Stomach (tissue), 8 donors: ENCODE measurements at regions not wholly inside any gene's neighbourhood (a gene's known extent, or its start where the extent isn't known, plus 50 kb on each side); places are given as distances from the start of the nearest gene placed in this dataset.
A peak's percentile ranks its signal among the peaks of the same experiment; 100 is the strongest.

Experiments
- DNase-seq, 2 donors: peaks; one replicate each; pipeline versions ENCODE4 v3.0.0 to v3.0.0-alpha.2; 2013 to 2019
- H3K27ac ChIP-seq, 5 donors: fragments of 200-600 bp in 4 of 5; sonication (generic) in 4 of 5; one replicate each; pipeline ENCODE4 v1.5.1; 2013 to 2019; ENCODE audit warnings: mild to moderate bottlenecking in 1 of 5, moderate library complexity in 1 of 5
- H3K27me3 ChIP-seq, 3 donors: fragments of 200-600 bp; sonication (generic); one replicate each; pipeline ENCODE4 v1.5.1; 2017 to 2019; ENCODE audit warnings: mixed run types in 1 of 3
- H3K36me3 ChIP-seq, 4 donors: fragments of 200-600 bp; sonication (generic); 1 replicate in 3 of 4; 2 replicates in 1 of 4; pipeline ENCODE4 v1.5.1; 2016 to 2019
- H3K4me1 ChIP-seq, 4 donors: fragments of 200-600 bp; sonication (generic); one replicate each; pipeline ENCODE4 v1.5.1; 2016 to 2019
- H3K4me3 ChIP-seq, 4 donors: fragments of 200-600 bp; sonication (generic) in 3 of 4; one replicate each; pipeline ENCODE4 v1.5.1; 2016 to 2019; ENCODE audit warnings: mild to moderate bottlenecking in 1 of 4
- H3K9me3 ChIP-seq, 4 donors: fragments of 200-600 bp; sonication (generic); one replicate each; pipeline ENCODE4 v1.5.1; 2016 to 2019
- CTCF ChIP-seq, 7 experiments: fragments of 450-650 bp in 4 of 7; fragments of 200-600 bp in 3 of 7; sonication (generic) in 3 of 7; IDR thresholded peaks; one replicate each; pipeline ENCODE4 v1.5.1; 2016 to 2019; ENCODE audit warnings: antibody characterized with exemption in 7 of 7, control low read depth in 2 of 7, mild to moderate bottlenecking in 1 of 7
- EP300 ChIP-seq: sonication (generic); formaldehyde crosslinking; IDR thresholded peaks from one replicate; pipeline ENCODE4 v1.6.1; 2017; ENCODE audit warnings: antibody characterized with exemption
- POLR2A ChIP-seq, 4 donors: fragments of 450-650 bp; IDR thresholded peaks; one replicate each; pipeline ENCODE4 v1.6.1; 2016; ENCODE audit warnings: antibody characterized with exemption in 4 of 4, control low read depth in 2 of 4, mild to moderate bottlenecking in 1 of 4, moderate library complexity in 1 of 4
- POLR2AphosphoS5 ChIP-seq, 3 donors: sonication (generic); formaldehyde crosslinking; IDR thresholded peaks; one replicate each; pipeline ENCODE4 v1.6.1; 2016; ENCODE audit warnings: antibody characterized with exemption in 3 of 3
- WGBS, 5 donors: extraction: QIAGEN DNeasy Blood & Tissue Kit in 3 of 5; methylation state at CpG; one replicate each; pipeline versions ENCODE4 v1.1.5 to v1.1.7; 2013 to 2018; 5-methylcytosine and 5-hydroxymethylcytosine counted together
- intact Hi-C: fragments of 100-400 bp; cut with DNase I; formaldehyde crosslinking; loops from one replicate; pipeline ENCODE4 v1.15.1; 2023; ENCODE audit warnings: low total_unique reads
- donor health status: healthy with polysubstance abuse.
- donor health status: Bipolar disorder and iron deficiency.
- donor health status: healthy.

- Histone ChIP-seq H3K9me3 (no peaks in the 10 kb centered on the region), H3K27ac (no peak overlapping the region), H3K4me1 (no peaks in the 10 kb centered on the region), H3K36me3 (no peaks in the 10 kb centered on the region), H3K27me3 (no peaks in the 10 kb centered on the region), H3K4me3 (no peak overlapping the region)
- TF ChIP-seq EP300 = no peak
- TF ChIP-seq POLR2A (IDR thresholded peaks at IDR 0.05) = no peak
- no peak for TF ChIP-seq POLR2AphosphoS5 (IDR thresholded peaks at IDR 0.05)
- TF ChIP-seq CTCF (IDR thresholded peaks at IDR 0.05) = no peak
- intact Hi-C loops = no loop called here
- DNase-seq = no peak
These were observed 148.1 kb upstream of the ZNF32 start for GRCh38 chr10:43796781-43797180.

- no peaks in the 10 kb centered on the region for H3K27me3 ChIP-seq
- H3K4me1 ChIP-seq = no peaks in the 10 kb centered on the region
- intact Hi-C loops = no loop called here
- WGBS, 5 donors = 84 to 96% (median 89%) methylated on average over 4 of the region's 4 CpGs
- H3K36me3 ChIP-seq = no peaks in the 10 kb centered on the region
- no peaks in the 10 kb centered on the region for H3K9me3 ChIP-seq
- DNase-seq = no peak
- no peak overlapping the region for H3K27ac ChIP-seq
- no peak overlapping the region for H3K4me3 ChIP-seq
- TF ChIP-seq POLR2A (IDR thresholded peaks at IDR 0.05) (no peak), CTCF (IDR thresholded peaks at IDR 0.05) (no peak), POLR2AphosphoS5 (IDR thresholded peaks at IDR 0.05) (no peak), EP300 (no peak)
These were observed 147.0 kb upstream of the ZNF32 start for GRCh38 chr10:43795639-43796038.

GRCh38 chr10:43795093-43795492 is 146.4 kb upstream of the ZNF32 start:
- no peak overlapping the region for H3K27ac ChIP-seq
- no peak for TF ChIP-seq EP300
- TF ChIP-seq POLR2A (IDR thresholded peaks at IDR 0.05) = no peak
- TF ChIP-seq POLR2AphosphoS5 (IDR thresholded peaks at IDR 0.05) = no peak
- no peak for TF ChIP-seq CTCF (IDR thresholded peaks at IDR 0.05)
- H3K4me1 ChIP-seq = no peaks in the 10 kb centered on the region
- no peaks in the 10 kb centered on the region for H3K9me3 ChIP-seq
- H3K27me3 ChIP-seq = no peaks in the 10 kb centered on the region
- H3K36me3 ChIP-seq = no peaks in the 10 kb centered on the region
- no peak for DNase-seq
- no peak overlapping the region for H3K4me3 ChIP-seq
- intact Hi-C loops = no loop called here

GRCh38 chr10:43794181-43794815 is 145.6 kb upstream of the ZNF32 start:
- no peaks in the 10 kb centered on the region for H3K27me3 ChIP-seq
- H3K27ac ChIP-seq = no peak overlapping the region
- WGBS, 5 donors = 66 to 83% (median 70%) methylated on average over 9 of the region's 9 CpGs
- intact Hi-C loops = no loop called here
- no peaks in the 10 kb centered on the region for H3K4me1 ChIP-seq
- H3K4me3 ChIP-seq = no peak overlapping the region
- TF ChIP-seq POLR2AphosphoS5 (IDR thresholded peaks at IDR 0.05) = no peak
- no peak for TF ChIP-seq EP300
- no peak for TF ChIP-seq POLR2A (IDR thresholded peaks at IDR 0.05)
- TF ChIP-seq CTCF (IDR thresholded peaks at IDR 0.05) = no peak
- H3K9me3 ChIP-seq = no peaks in the 10 kb centered on the region
- peak in 1 of 2 donors; percentile 38 for DNase-seq
- no peaks in the 10 kb centered on the region for H3K36me3 ChIP-seq
